ENCODE measurements at regions not wholly inside any gene's neighbourhood (a gene's known extent, or its start where the extent isn't known, plus 50 kb on each side); places are given as distances from the start of the nearest gene placed in this dataset.

- Histone ChIP-seq H3K36me3 (ENCODE audit: low read depth) (no peaks in the 10 kb centered on the region), H3K27me3 (ENCODE audit: insufficient read depth, poor library complexity, severe bottlenecking) (no peaks in the 10 kb centered on the region), H3K9me3 (ENCODE audit: severe bottlenecking) (no peaks in the 10 kb centered on the region), H3K4me3 (ENCODE audit: severe bottlenecking) (no peak overlapping the region), H3K4me1 (ENCODE audit: insufficient read depth, poor library complexity, severe bottlenecking) (no peaks in the 10 kb centered on the region), H3K27ac (ENCODE audit: poor library complexity, severe bottlenecking) (no peak overlapping the region)
- TF ChIP-seq, protein P1, sequence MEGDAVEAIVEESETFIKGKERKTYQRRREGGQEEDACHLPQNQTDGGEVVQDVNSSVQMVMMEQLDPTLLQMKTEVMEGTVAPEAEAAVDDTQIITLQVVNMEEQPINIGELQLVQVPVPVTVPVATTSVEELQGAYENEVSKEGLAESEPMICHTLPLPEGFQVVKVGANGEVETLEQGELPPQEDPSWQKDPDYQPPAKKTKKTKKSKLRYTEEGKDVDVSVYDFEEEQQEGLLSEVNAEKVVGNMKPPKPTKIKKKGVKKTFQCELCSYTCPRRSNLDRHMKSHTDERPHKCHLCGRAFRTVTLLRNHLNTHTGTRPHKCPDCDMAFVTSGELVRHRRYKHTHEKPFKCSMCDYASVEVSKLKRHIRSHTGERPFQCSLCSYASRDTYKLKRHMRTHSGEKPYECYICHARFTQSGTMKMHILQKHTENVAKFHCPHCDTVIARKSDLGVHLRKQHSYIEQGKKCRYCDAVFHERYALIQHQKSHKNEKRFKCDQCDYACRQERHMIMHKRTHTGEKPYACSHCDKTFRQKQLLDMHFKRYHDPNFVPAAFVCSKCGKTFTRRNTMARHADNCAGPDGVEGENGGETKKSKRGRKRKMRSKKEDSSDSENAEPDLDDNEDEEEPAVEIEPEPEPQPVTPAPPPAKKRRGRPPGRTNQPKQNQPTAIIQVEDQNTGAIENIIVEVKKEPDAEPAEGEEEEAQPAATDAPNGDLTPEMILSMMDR (IDR thresholded peaks at IDR 0.05; ENCODE audit: poor library complexity, severe bottlenecking): no peak
- ATAC-seq (ENCODE audit: low read depth) (no peak), DNase-seq (ENCODE audit: low spot score) (no peak)
Observed at GRCh38 chr2:128765811-128766210, 447.1 kb upstream of the HS6ST1 start.

- TF ChIP-seq, protein P1 (IDR thresholded peaks at IDR 0.05; ENCODE audit: poor library complexity, severe bottlenecking): no peak
- Histone ChIP-seq H3K27ac (ENCODE audit: poor library complexity, severe bottlenecking) (no peak overlapping the region), H3K4me1 (ENCODE audit: insufficient read depth, poor library complexity, severe bottlenecking) (no peaks in the 10 kb centered on the region), H3K36me3 (ENCODE audit: low read depth) (no peaks in the 10 kb centered on the region), H3K9me3 (ENCODE audit: severe bottlenecking) (no peaks in the 10 kb centered on the region), H3K4me3 (ENCODE audit: severe bottlenecking) (no peak overlapping the region), H3K27me3 (ENCODE audit: insufficient read depth, poor library complexity, severe bottlenecking) (no peaks in the 10 kb centered on the region)
- no peak for ATAC-seq (ENCODE audit: low read depth)
- no peak for DNase-seq (ENCODE audit: low spot score)
Observed at GRCh38 chr2:128768041-128768440, 449.4 kb upstream of the HS6ST1 start.

DNA sequence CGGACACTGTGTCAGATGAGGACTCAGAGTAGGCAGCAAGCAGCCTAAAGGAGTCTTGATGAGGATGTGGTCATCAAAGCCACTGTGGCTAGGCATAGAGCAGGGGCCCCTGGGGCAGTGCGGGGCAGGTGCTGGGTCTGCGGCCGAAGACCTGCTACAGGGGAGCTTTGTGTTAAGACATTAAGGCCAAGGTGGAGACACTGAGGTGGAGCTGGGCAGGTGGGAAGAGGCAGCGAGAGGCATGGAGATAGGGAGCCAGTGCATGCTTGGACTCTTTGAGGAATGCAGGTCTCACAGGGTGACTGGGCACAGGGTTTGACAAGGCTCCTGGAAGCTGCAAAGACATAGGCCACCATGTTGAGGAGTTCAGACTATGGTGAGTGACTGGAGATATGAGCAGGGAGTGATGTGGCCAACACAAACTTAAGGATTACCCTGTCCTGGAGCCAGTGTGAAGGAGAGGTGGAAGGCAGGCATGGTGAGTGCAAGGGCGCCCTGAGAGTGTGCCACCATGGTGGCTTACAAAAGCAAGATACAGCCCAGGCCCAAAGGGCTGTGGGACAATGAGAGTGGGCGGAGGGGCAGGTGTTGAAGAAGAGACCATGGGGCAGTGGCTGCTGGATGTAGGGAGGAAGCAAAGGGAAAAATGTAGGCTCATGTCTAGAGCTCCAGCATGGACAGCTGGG lies 450.9 kb upstream of the HS6ST1 start:
- H3K27ac ChIP-seq (ENCODE audit: poor library complexity, severe bottlenecking): no peak overlapping the region
- no peaks in the 10 kb centered on the region for H3K9me3 ChIP-seq (ENCODE audit: severe bottlenecking)
- no peaks in the 10 kb centered on the region for H3K27me3 ChIP-seq (ENCODE audit: insufficient read depth, poor library complexity, severe bottlenecking)
- DNase-seq (ENCODE audit: low spot score): no peak
- H3K4me3 ChIP-seq (ENCODE audit: severe bottlenecking): no peak overlapping the region
- H3K4me1 ChIP-seq (ENCODE audit: insufficient read depth, poor library complexity, severe bottlenecking): no peaks in the 10 kb centered on the region
- TF ChIP-seq, protein P1 (IDR thresholded peaks at IDR 0.05; ENCODE audit: poor library complexity, severe bottlenecking): no peak
- ATAC-seq (ENCODE audit: low read depth): no peak
- no peaks in the 10 kb centered on the region for H3K36me3 ChIP-seq (ENCODE audit: low read depth)

DNA sequence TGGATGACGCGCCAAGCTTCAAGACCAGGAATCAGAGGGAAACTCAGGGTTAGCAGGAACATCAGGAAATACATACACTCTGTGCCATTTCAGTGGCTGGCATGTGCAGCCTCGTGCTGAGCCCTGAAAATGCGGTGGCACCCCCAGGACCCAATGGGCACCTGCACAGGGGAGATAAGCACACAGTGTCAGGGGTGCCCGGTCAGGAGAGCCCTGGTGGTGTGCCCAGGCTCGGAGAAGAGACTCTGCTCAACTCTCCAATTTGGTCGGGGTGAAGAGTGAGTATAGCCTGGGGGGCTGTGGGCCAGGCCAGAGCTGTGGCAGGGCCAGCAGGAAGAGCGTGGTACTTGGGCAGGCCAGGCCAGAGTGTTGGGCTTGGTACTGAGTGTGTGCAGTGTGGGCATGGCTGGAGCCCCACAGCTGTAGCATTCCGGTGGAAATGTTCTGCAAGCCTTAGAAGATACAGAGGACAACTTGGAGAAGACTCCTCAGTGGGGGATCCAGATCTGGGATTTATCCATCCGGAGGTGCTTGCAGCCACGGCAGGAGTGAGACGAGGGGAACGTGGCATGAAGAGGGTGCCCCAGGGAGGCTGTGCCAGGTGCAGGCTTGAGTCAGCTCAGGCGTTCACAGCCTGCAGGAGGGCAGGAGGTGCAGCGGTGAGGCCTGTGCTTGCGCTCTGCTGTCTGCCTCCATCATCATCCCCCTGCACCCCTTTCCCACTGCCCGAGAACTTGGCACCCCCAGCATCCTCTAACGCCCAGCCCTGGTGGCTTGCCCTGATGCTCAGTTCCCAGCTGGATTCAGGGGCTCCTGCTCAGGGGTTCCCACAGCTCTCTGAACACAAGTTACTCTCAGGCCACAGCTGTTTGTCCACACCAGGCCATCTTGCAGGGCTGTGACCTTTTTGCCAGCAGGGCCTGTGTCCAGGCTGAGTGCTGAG lies 451.7 kb upstream of the HS6ST1 start:
- Histone ChIP-seq H3K27me3 (ENCODE audit: insufficient read depth, poor library complexity, severe bottlenecking) (no peaks in the 10 kb centered on the region), H3K4me1 (ENCODE audit: insufficient read depth, poor library complexity, severe bottlenecking) (no peaks in the 10 kb centered on the region), H3K36me3 (ENCODE audit: low read depth) (no peaks in the 10 kb centered on the region), H3K4me3 (ENCODE audit: severe bottlenecking) (no peak overlapping the region), H3K27ac (ENCODE audit: poor library complexity, severe bottlenecking) (no peak overlapping the region), H3K9me3 (ENCODE audit: severe bottlenecking) (no peaks in the 10 kb centered on the region)
- ATAC-seq (ENCODE audit: low read depth) (no peak), DNase-seq (ENCODE audit: low spot score) (no peak)
- TF ChIP-seq, protein P1 (IDR thresholded peaks at IDR 0.05; ENCODE audit: poor library complexity, severe bottlenecking): no peak
